Uterus (tissue), 2 donors: ENCODE measurements at regions not wholly inside any gene's neighbourhood (a gene's known extent, or its start where the extent isn't known, plus 50 kb on each side); places are given as distances from the start of the nearest gene placed in this dataset.

Source experiments
- CTCF ChIP-seq, 4 experiments: fragments of 200-600 bp in 2 of 4; fragments of 450-650 bp in 2 of 4; sonication (generic) in 2 of 4; IDR thresholded peaks; one replicate each; pipeline ENCODE4 v1.5.1; 2016 to 2019; ENCODE audit warnings: antibody characterized with exemption in 4 of 4, mild to moderate bottlenecking in 2 of 4, moderate library complexity in 1 of 4
- POLR2A ChIP-seq, 2 donors: fragments of 450-650 bp; IDR thresholded peaks; one replicate each; pipeline ENCODE4 v1.6.1; 2016; ENCODE audit warnings: antibody characterized with exemption in 2 of 2, mild to moderate bottlenecking in 1 of 2, moderate library complexity in 1 of 2

DNA sequence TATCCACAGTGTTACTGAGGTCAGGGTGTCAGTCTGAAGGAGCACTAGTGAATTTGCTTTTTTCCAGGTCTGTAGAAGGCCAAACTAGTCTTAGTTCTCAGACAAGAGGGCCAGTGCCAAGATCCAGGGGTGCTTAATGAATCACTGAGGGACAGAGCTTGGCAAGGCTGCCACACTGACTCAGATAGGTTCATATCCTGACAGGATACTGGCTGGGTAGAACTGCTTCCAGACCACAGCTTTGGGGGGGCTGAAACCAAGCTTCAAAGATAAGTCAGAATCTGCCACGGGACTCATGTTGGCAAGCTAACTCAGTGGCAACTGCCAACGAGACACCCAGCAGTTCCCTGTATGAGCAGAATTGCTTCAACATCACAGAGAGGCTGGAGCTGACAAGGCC lies 1125.4 kb downstream of the EFNA5 start:
- TF ChIP-seq POLR2A (IDR thresholded peaks at IDR 0.05), result no peak
- TF ChIP-seq CTCF (IDR thresholded peaks at IDR 0.05), result no peak
